Gastrocnemius medialis (tissue), 4 donors: ENCODE measurements at regions not wholly inside any gene's neighbourhood (a gene's known extent, or its start where the extent isn't known, plus 50 kb on each side); places are given as distances from the start of the nearest gene placed in this dataset.

Source experiments
- ATAC-seq, 2 donors: fragments of 150-250 bp; one replicate each; pipeline ENCODE4 v1.9.1; 2016
- DNase-seq, 2 donors: peaks; one replicate each; pipeline ENCODE4 v3.0.0-alpha.2; 2019
- H3K27ac ChIP-seq, 4 donors: fragments of 200-600 bp; sonication (generic); 1 replicate in 1 of 4; 2 replicates in 3 of 4; pipeline ENCODE4 v1.5.1; 2016 to 2018; ENCODE audit warnings: mild to moderate bottlenecking in 2 of 4, moderate library complexity in 1 of 4
- H3K27me3 ChIP-seq, 3 donors: fragments of 200-600 bp; sonication (generic) in 2 of 3; 1 replicate in 1 of 3; 2 replicates in 2 of 3; pipeline versions ENCODE4 v1.5.1 to v1.6.0; 2016 to 2019; ENCODE audit warnings: mild to moderate bottlenecking in 1 of 3, moderate library complexity in 1 of 3
- H3K36me3 ChIP-seq, 2 donors: fragments of 200-600 bp; sonication (generic) in 1 of 2; one replicate each; pipeline ENCODE4 v1.5.1; 2017 to 2018
- H3K4me1 ChIP-seq, 2 donors: fragments of 200-600 bp; sonication (generic) in 1 of 2; one replicate each; pipeline ENCODE4 v1.5.1; 2016 to 2017; ENCODE audit warnings: mild to moderate bottlenecking in 2 of 2
- H3K4me3 ChIP-seq, 4 donors: fragments of 200-600 bp; sonication (generic) in 3 of 4; 1 replicate in 1 of 4; 2 replicates in 3 of 4; pipeline ENCODE4 v1.5.1; 2016 to 2019; ENCODE audit warnings: mild to moderate bottlenecking in 2 of 4
- H3K9me3 ChIP-seq, 3 donors: fragments of 200-600 bp; sonication (generic) in 2 of 3; 1 replicate in 1 of 3; 2 replicates in 2 of 3; pipeline ENCODE4 v1.5.1; 2016 to 2019
- CTCF ChIP-seq, 5 experiments: fragments of 450-650 bp in 3 of 5; fragments of 200-600 bp in 2 of 5; sonication (generic) in 2 of 5; IDR thresholded peaks in 4 of 5; conservative IDR thresholded peaks in 1 of 5; 1 replicate in 4 of 5; 2 replicates in 1 of 5; pipeline ENCODE4 v1.5.1; 2016 to 2019; ENCODE audit warnings: antibody characterized with exemption in 5 of 5, mild to moderate bottlenecking in 3 of 5, moderate library complexity in 3 of 5
- POLR2A ChIP-seq, 2 donors: fragments of 450-650 bp; IDR thresholded peaks; one replicate each; pipeline ENCODE4 v1.6.1; 2017; ENCODE audit warnings: antibody characterized with exemption in 2 of 2, mild to moderate bottlenecking in 2 of 2, moderate library complexity in 2 of 2
- in situ Hi-C, 4 donors: fragments of 200-750 bp; cut with MboI; loops; one replicate each; pipeline versions ENCODE4 v1.15.0 to v1.8.0; 2017; ENCODE audit warnings: low sequenced_read_pairs in 4 of 4
- intact Hi-C: fragments of 100-400 bp; cut with DNase I; formaldehyde crosslinking; loops from one replicate; pipeline ENCODE4 v1.15.1; 2023; ENCODE audit warnings: low total_unique reads

- Histone ChIP-seq H3K27me3 (no peaks in the 10 kb centered on the region), H3K4me3 (no peak overlapping the region), H3K36me3 (no peaks in the 10 kb centered on the region), H3K27ac (no peak overlapping the region), H3K9me3 (no peaks in the 10 kb centered on the region), H3K4me1 (peaks cover 14 to 33% of the 10 kb centered on the region in 2 donors)
- no peak for DNase-seq
- in situ Hi-C loops (no loop called here), intact Hi-C loops (no loop called here)
- TF ChIP-seq CTCF (IDR thresholded peaks at IDR 0.05 in 4 of 5, conservative IDR thresholded peaks at IDR 0.05 in 1 of 5) (no peak), POLR2A (IDR thresholded peaks at IDR 0.05) (no peak)
- ATAC-seq, result no peak
These were observed 146.7 kb upstream of the AFDN start for GRCh38 chr6:167679790-167680604.

GRCh38 chr6:167680605-167681149, 146.0 kb upstream of the AFDN start:
- no peak overlapping the region for H3K27ac ChIP-seq
- no peaks in the 10 kb centered on the region for H3K9me3 ChIP-seq
- no peak for DNase-seq
- ATAC-seq, result no peak
- no peak for TF ChIP-seq CTCF (IDR thresholded peaks at IDR 0.05 in 4 of 5, conservative IDR thresholded peaks at IDR 0.05 in 1 of 5)
- TF ChIP-seq POLR2A (IDR thresholded peaks at IDR 0.05), result no peak
- intact Hi-C loops, result no loop called here
- H3K36me3 ChIP-seq, result no peaks in the 10 kb centered on the region
- in situ Hi-C loops, result no loop called here
- H3K4me3 ChIP-seq, result no peak overlapping the region
- peaks cover 14 to 33% of the 10 kb centered on the region in 2 donors for H3K4me1 ChIP-seq
- no peaks in the 10 kb centered on the region for H3K27me3 ChIP-seq

- Histone ChIP-seq H3K9me3 (no peaks in the 10 kb centered on the region), H3K36me3 (no peaks in the 10 kb centered on the region), H3K27ac (peak overlapping the region in 3 of 4 donors; percentile 74 to 82 (median 78)), H3K27me3 (no peaks in the 10 kb centered on the region), H3K4me1 (peaks cover 14 to 36% of the 10 kb centered on the region in 2 donors), H3K4me3 (no peak overlapping the region)
- in situ Hi-C loops (no loop called here), intact Hi-C loops (no loop called here)
- ATAC-seq (no peak), DNase-seq (no peak)
- no peak for TF ChIP-seq POLR2A (IDR thresholded peaks at IDR 0.05)
- TF ChIP-seq CTCF (IDR thresholded peaks at IDR 0.05 in 4 of 5, conservative IDR thresholded peaks at IDR 0.05 in 1 of 5), result no peak
These were observed 144.6 kb upstream of the AFDN start for GRCh38 chr6:167682125-167682524.

- Histone ChIP-seq H3K27me3 (no peaks in the 10 kb centered on the region), H3K9me3 (no peaks in the 10 kb centered on the region), H3K4me3 (no peak overlapping the region), H3K36me3 (no peaks in the 10 kb centered on the region), H3K4me1 (peaks cover 14 to 38% of the 10 kb centered on the region in 2 donors), H3K27ac (peak overlapping the region; percentile 74 to 82 (median 76))
- intact Hi-C loops, result no loop called here
- in situ Hi-C loops, result no loop called here
- DNase-seq (no peak), ATAC-seq (no peak)
- no peak for TF ChIP-seq CTCF (IDR thresholded peaks at IDR 0.05 in 4 of 5, conservative IDR thresholded peaks at IDR 0.05 in 1 of 5)
- TF ChIP-seq POLR2A (IDR thresholded peaks at IDR 0.05), result no peak
These were observed 144.1 kb upstream of the AFDN start for GRCh38 chr6:167682546-167683027.
